Gastrocnemius medialis (tissue), 4 donors: ENCODE measurements at regions not wholly inside any gene's neighbourhood (a gene's known extent, or its start where the extent isn't known, plus 50 kb on each side); places are given as distances from the start of the nearest gene placed in this dataset.

Experiments
- ATAC-seq, 2 donors: fragments of 150-250 bp; one replicate each; pipeline ENCODE4 v1.9.1; 2016
- DNase-seq, 2 donors: peaks; one replicate each; pipeline ENCODE4 v3.0.0-alpha.2; 2019
- H3K27ac ChIP-seq, 4 donors: fragments of 200-600 bp; sonication (generic); 1 replicate in 1 of 4; 2 replicates in 3 of 4; pipeline ENCODE4 v1.5.1; 2016 to 2018; ENCODE audit warnings: mild to moderate bottlenecking in 2 of 4, moderate library complexity in 1 of 4
- H3K27me3 ChIP-seq, 3 donors: fragments of 200-600 bp; sonication (generic) in 2 of 3; 1 replicate in 1 of 3; 2 replicates in 2 of 3; pipeline versions ENCODE4 v1.5.1 to v1.6.0; 2016 to 2019; ENCODE audit warnings: mild to moderate bottlenecking in 1 of 3, moderate library complexity in 1 of 3
- H3K36me3 ChIP-seq, 2 donors: fragments of 200-600 bp; sonication (generic) in 1 of 2; one replicate each; pipeline ENCODE4 v1.5.1; 2017 to 2018
- H3K4me1 ChIP-seq, 2 donors: fragments of 200-600 bp; sonication (generic) in 1 of 2; one replicate each; pipeline ENCODE4 v1.5.1; 2016 to 2017; ENCODE audit warnings: mild to moderate bottlenecking in 2 of 2
- H3K4me3 ChIP-seq, 4 donors: fragments of 200-600 bp; sonication (generic) in 3 of 4; 1 replicate in 1 of 4; 2 replicates in 3 of 4; pipeline ENCODE4 v1.5.1; 2016 to 2019; ENCODE audit warnings: mild to moderate bottlenecking in 2 of 4
- H3K9me3 ChIP-seq, 3 donors: fragments of 200-600 bp; sonication (generic) in 2 of 3; 1 replicate in 1 of 3; 2 replicates in 2 of 3; pipeline ENCODE4 v1.5.1; 2016 to 2019
- POLR2A ChIP-seq, 2 donors: fragments of 450-650 bp; IDR thresholded peaks; one replicate each; pipeline ENCODE4 v1.6.1; 2017; ENCODE audit warnings: antibody characterized with exemption in 2 of 2, mild to moderate bottlenecking in 2 of 2, moderate library complexity in 2 of 2
- in situ Hi-C, 4 donors: fragments of 200-750 bp; cut with MboI; loops; one replicate each; pipeline versions ENCODE4 v1.15.0 to v1.8.0; 2017; ENCODE audit warnings: low sequenced_read_pairs in 4 of 4
- intact Hi-C: fragments of 100-400 bp; cut with DNase I; formaldehyde crosslinking; loops from one replicate; pipeline ENCODE4 v1.15.1; 2023; ENCODE audit warnings: low total_unique reads
- TF ChIP-seq, protein P1 (sequence below), 5 experiments: fragments of 450-650 bp in 3 of 5; fragments of 200-600 bp in 2 of 5; sonication (generic) in 2 of 5; IDR thresholded peaks in 4 of 5; conservative IDR thresholded peaks in 1 of 5; 1 replicate in 4 of 5; 2 replicates in 1 of 5; pipeline ENCODE4 v1.5.1; 2016 to 2019; ENCODE audit warnings: antibody characterized with exemption in 5 of 5, mild to moderate bottlenecking in 3 of 5, moderate library complexity in 3 of 5

DNA sequence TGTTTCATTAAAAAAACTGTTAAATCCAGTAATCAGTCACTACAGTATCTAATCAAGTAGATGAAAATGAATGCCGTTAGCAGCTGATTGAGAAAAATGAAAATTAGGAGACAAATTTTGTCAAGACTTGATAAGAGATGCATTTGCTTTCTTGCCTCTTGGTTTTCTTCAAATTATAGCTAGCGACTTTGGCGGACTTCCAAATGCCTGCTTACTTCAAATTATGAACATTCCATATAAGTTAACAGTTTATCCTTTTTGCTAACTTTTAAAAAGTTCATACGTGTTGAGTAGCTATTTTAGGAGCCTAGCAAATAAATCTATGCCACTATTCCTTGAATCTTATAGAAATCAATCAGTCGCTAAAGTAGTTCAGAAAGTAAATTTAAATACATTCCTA is 58.8 kb downstream of the PPP4R3C start:
- H3K4me1 ChIP-seq, result no peaks in the 10 kb centered on the region
- intact Hi-C loops (no loop called here), in situ Hi-C loops (no loop called here)
- ATAC-seq (no peak), DNase-seq (no peak)
- no peaks in the 10 kb centered on the region for H3K9me3 ChIP-seq
- H3K4me3 ChIP-seq, result no peak overlapping the region
- H3K27me3 ChIP-seq, result no peaks in the 10 kb centered on the region
- no peak overlapping the region for H3K27ac ChIP-seq
- TF ChIP-seq, protein P1, sequence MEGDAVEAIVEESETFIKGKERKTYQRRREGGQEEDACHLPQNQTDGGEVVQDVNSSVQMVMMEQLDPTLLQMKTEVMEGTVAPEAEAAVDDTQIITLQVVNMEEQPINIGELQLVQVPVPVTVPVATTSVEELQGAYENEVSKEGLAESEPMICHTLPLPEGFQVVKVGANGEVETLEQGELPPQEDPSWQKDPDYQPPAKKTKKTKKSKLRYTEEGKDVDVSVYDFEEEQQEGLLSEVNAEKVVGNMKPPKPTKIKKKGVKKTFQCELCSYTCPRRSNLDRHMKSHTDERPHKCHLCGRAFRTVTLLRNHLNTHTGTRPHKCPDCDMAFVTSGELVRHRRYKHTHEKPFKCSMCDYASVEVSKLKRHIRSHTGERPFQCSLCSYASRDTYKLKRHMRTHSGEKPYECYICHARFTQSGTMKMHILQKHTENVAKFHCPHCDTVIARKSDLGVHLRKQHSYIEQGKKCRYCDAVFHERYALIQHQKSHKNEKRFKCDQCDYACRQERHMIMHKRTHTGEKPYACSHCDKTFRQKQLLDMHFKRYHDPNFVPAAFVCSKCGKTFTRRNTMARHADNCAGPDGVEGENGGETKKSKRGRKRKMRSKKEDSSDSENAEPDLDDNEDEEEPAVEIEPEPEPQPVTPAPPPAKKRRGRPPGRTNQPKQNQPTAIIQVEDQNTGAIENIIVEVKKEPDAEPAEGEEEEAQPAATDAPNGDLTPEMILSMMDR (IDR thresholded peaks at IDR 0.05 in 4 of 5, conservative IDR thresholded peaks at IDR 0.05 in 1 of 5), result no peak
- TF ChIP-seq POLR2A (IDR thresholded peaks at IDR 0.05), result no peak
- H3K36me3 ChIP-seq, result no peaks in the 10 kb centered on the region

DNA sequence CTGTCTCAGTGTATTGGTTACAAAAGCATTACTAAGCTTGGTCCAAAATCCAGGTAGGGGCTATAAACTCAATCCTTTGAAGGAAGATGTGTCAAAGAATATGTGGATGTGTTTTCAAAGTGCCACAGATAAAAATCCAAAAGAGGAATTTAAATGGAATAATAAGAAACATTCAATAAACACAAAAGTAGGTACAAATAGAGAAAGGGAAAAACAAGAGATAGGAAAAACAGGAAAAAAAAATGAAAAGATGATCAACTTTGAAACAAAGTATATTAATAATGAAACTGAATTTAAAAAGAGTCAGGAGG is 64.0 kb downstream of the PPP4R3C start:
- no peak for DNase-seq
- Histone ChIP-seq H3K27ac (no peak overlapping the region), H3K4me3 (no peak overlapping the region), H3K4me1 (no peaks in the 10 kb centered on the region), H3K9me3 (no peaks in the 10 kb centered on the region), H3K27me3 (no peaks in the 10 kb centered on the region), H3K36me3 (no peaks in the 10 kb centered on the region)
- in situ Hi-C loops, result no loop called here
- intact Hi-C loops, result no loop called here
- ATAC-seq, result no peak
- TF ChIP-seq, protein P1 (IDR thresholded peaks at IDR 0.05 in 4 of 5, conservative IDR thresholded peaks at IDR 0.05 in 1 of 5), result no peak
- TF ChIP-seq POLR2A (IDR thresholded peaks at IDR 0.05), result no peak

DNA sequence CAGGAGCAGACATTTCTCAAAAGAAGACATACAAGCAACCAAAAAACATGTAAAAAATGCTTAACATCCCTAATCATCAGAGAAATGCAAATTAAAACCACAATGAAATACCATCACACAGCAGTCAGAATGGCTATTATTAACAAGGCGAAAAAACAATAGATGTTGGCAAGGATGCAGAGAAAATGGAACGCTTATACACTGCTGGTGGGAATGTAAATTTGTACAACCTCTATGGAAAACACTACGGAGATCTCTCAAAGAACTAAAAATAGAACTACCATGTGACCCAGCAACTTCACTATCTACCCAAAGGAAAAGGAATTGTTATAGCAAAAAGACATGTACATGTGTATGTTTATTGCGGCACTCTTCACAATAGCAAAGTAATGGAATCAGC is 71.5 kb downstream of the PPP4R3C start:
- TF ChIP-seq, protein P1 (IDR thresholded peaks at IDR 0.05 in 4 of 5, conservative IDR thresholded peaks at IDR 0.05 in 1 of 5), result no peak
- no peak for TF ChIP-seq POLR2A (IDR thresholded peaks at IDR 0.05)
- DNase-seq (no peak), ATAC-seq (no peak)

DNA sequence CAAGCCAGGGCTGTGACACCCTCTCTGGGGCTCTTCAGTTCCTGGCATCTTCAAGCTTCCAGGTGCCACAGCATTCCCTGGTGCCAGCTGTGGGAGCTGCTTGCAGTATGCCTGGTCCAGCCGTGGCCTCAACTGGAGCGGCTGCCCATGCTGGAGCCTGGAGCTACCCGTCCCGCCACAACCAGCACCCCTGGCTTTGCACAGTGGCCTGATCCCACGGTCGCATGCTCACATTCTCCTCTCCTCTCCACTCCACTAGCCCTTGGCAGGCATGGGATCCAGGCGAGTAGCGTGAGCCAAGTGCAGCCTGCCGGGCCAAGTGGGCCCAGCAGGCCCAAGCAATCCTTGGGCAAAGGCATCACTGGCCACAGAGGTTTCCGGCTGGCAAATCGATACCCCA is 81.7 kb downstream of the PPP4R3C start:
- ATAC-seq (no peak), DNase-seq (no peak)
- Histone ChIP-seq H3K9me3 (no peaks in the 10 kb centered on the region), H3K4me3 (no peak overlapping the region), H3K36me3 (no peaks in the 10 kb centered on the region), H3K4me1 (no peaks in the 10 kb centered on the region), H3K27ac (no peak overlapping the region), H3K27me3 (no peaks in the 10 kb centered on the region)
- intact Hi-C loops, result no loop called here
- in situ Hi-C loops, result no loop called here
- TF ChIP-seq, protein P1 (IDR thresholded peaks at IDR 0.05 in 4 of 5, conservative IDR thresholded peaks at IDR 0.05 in 1 of 5), result no peak
- no peak for TF ChIP-seq POLR2A (IDR thresholded peaks at IDR 0.05)

More for the DNA sequence above, 71.5 kb downstream of the PPP4R3C start:
- no peak overlapping the region for H3K27ac ChIP-seq
- in situ Hi-C loops (no loop called here), intact Hi-C loops (no loop called here)
- no peaks in the 10 kb centered on the region for H3K9me3 ChIP-seq
- H3K27me3 ChIP-seq, result no peaks in the 10 kb centered on the region
- H3K36me3 ChIP-seq, result no peaks in the 10 kb centered on the region
- no peak overlapping the region for H3K4me3 ChIP-seq
- H3K4me1 ChIP-seq, result no peaks in the 10 kb centered on the region

DNA sequence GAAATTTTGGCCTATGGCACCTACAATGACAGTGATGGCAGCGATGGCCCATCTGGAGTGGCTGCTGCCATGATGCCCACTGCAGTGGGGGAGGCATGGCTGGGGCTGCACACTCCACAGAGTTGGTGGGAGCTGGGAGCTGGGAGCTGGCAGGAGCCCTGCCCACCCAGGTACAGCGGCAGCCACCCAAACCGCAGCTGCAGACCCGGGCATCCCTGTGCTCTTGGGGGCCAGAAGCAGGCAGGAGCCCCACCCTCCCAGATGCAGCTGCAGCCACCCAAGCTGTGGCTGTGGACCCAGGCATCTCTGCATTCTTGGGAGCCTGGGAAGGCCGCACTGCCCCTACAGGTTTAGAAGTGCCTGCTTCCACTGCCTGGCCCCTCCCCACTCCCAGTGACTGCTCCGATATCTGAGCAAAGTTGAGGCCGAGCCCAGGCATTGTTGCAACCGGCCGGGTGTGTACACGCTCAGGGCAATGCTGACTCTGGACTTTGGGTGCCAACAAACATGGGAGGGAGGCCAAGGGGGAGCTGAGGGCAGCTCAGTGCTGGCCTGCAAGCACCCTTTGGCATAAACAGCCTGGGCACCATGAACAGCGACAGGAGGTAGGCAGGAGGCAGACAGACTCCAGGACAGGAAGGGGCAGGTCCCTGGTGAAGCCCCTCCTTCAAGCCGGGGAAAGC is 82.8 kb downstream of the PPP4R3C start:
- no peaks in the 10 kb centered on the region for H3K4me1 ChIP-seq
- no peak for DNase-seq
- no peak overlapping the region for H3K4me3 ChIP-seq
- intact Hi-C loops, result no loop called here
- TF ChIP-seq POLR2A (IDR thresholded peaks at IDR 0.05), result no peak
- TF ChIP-seq, protein P1 (IDR thresholded peaks at IDR 0.05 in 4 of 5, conservative IDR thresholded peaks at IDR 0.05 in 1 of 5), result no peak
- H3K9me3 ChIP-seq, result no peaks in the 10 kb centered on the region
- no peaks in the 10 kb centered on the region for H3K36me3 ChIP-seq
- ATAC-seq, result no peak
- in situ Hi-C loops, result no loop called here
- H3K27me3 ChIP-seq, result no peaks in the 10 kb centered on the region
- H3K27ac ChIP-seq, result no peak overlapping the region
